T-helper 1 cell (primary cell): ENCODE measurements at regions not wholly inside any gene's neighbourhood (a gene's known extent, or its start where the extent isn't known, plus 50 kb on each side); places are given as distances from the start of the nearest gene placed in this dataset.
A peak's percentile ranks its signal among the peaks of the same experiment; 100 is the strongest.

Experiments
- DNase-seq, 5 donors: peaks; one replicate each; pipeline ENCODE4 v3.0.0-alpha.2; 2012 to 2020

- no peak for DNase-seq
Measured at GRCh38 chr1:55695552-55695951, 480.4 kb upstream of the USP24 start.

- no peak for DNase-seq
Measured at GRCh38 chr1:55695151-55695550, 480.0 kb upstream of the USP24 start.

DNA sequence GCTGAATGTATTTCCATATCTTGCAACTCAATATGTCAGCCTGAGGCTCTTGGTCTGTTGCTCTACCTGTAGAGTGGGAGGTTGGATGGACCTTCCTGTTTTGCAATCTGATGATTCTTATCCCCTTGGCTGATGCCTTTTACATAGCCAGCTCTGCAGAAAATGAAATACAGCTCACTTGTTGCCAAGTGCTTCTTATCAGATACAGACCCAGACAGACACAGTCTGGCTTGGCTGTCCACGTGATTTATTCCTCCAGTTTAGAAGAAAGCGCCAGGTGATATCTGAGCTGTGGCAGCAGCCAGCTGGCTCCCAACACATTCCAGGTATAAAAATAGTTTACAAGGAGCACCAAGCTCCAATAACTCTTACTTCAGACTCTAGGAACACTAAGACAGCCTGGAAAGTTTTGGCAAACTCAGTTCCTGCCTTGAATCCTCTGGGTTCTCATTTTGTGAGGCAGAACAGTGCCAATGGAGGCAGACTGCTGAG lies 479.2 kb upstream of the USP24 start:
- DNase-seq: no peak

DNA sequence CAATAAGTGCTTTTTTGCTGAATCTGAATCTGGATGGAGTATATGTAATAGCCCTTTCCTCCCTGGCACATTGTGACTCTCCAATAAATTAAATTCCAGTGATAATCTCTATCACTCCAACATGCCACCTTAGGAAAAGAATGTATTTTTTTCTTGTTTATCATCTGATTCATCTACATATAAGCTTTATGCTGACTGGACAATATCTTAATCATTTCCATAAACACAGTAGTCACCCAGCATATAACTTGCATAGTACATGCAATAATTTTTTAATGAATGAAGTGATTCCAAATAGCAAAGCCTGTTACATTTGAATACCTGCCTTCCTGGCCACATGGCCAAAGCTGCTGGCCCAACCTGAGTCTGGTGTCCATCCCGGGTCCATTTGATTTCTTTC lies 477.6 kb upstream of the USP24 start:
- DNase-seq: no peak

DNA sequence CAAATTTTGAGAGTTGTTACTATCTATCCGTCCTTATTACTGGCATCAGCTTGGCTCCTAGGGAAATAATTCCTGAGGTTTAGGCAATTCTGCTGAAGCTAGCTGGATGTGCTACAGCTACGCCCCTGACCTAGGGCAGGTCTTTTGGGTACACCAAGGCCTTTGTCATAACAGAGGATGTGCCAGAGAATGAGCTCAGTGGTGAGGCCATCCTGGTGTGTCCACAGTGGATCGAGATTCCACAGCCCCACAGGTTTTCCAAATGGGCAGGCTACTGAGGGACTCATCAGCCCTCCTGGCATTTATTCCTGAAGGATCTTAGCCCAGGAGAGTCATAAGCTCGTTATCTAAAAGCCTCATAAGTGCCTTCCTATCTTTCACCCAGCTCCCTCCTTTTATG lies 475.2 kb upstream of the USP24 start:
- no peak for DNase-seq

DNA sequence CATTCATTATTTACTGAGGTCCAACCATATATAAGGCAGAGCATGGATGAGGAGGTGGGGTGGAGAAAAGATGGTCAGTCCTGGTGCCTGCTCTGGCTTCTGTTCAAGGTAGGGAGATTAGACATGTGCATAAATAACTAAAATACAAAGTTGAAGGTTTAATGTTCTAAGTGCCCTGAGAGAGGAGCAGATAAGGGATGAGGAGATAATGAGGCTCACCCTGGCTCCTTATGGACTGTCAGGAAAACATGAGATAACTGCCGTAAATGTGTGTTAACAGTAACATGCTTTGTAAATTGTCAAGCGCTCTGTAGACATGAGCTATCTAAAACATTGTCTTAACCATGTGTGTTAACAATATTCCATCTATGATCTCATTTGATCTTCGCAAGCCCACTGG lies 474.6 kb upstream of the USP24 start:
- DNase-seq: no peak

GRCh38 chr1:55685560-55685959 lies 470.4 kb upstream of the USP24 start:
- DNase-seq: no peak

DNA sequence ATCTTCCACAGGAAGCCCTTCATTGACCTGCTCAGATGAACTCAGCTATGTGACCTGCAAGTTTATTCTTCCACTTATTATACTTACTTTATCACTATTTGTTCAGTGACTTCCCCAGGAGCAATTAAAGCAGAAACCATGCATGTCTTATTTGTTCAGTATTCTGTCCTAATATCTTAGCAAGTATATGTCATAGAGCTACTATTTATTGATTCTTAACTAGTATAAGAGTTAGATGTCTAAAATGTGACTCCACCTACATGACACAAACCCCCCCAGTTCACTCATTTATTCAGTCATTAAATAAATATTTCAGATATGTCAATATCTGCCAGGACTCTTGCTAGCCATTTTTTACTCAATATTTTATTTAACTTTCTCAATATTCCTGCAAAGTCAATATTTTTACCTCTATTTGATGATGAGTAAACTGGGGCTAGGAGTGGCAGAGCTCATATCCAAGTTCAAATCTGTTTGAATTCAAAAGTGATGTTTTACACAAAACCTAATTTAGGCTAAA lies 469.0 kb upstream of the USP24 start:
- DNase-seq: no peak

- no peak for DNase-seq
Measured at GRCh38 chr1:55682198-55682597, 467.0 kb upstream of the USP24 start.

DNA sequence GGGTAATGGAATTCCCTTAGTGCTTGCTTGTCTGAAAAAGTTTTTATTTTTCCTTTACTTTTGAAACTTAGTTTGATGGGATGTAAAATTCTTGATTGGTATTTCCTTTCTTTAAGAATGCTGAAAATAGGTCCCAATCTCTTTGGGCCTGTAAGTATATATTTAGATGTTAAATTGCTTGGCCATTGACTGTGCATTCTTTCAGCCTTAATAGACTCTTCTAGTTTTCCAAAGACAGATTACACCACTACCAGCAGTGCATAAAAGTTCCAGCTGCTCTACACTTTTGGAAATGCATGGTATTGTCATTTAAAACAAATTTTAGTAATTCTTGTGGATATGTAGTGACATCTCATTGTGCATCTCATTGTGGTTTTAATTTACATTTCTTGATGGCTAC lies 464.8 kb upstream of the USP24 start:
- DNase-seq: no peak

DNA sequence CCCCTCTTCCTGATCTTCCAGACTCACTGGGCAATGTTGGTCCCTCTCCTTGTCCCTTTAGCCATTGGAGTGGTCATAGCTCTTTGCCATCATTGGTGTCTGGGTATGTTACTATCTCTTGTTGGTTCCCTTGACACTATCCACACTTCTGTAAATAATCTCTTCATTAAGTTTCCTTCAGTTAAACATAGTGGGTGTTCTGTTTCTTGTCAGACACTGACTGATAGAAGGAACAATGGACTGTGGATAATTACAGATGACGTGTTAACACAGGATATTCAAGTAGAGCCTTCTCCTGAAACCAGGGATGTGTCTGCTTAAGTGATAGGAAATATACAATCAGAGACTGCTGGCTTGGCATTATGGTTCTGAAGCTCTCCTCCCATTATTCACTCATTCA lies 458.3 kb upstream of the USP24 start:
- DNase-seq: no peak

- no peak for DNase-seq
Measured at GRCh38 chr1:55670331-55671082, 455.3 kb upstream of the USP24 start.

DNA sequence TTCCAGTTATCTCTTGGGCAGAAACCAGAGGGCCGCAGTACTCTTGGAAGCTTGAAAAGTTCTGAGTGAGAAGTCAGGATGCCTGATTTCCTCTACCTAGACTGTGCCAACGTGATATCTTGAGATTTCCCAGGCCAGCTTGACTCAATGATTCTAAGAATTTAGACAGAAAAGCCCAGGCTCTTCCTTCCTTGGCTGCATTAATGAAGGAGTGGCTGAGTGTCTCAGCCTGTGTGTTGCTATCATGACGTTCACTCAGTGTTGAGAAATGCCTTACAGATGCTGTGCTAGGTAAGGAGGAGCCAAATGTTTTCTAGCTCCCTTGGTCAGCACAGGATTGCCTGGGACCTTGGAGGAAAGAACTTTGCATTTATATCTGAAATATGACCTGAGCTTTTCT lies 454.1 kb upstream of the USP24 start:
- no peak for DNase-seq

GRCh38 chr1:55662875-55663274 lies 447.7 kb upstream of the USP24 start:
- no peak for DNase-seq

GRCh38 chr1:55658917-55659316 lies 443.8 kb upstream of the USP24 start:
- DNase-seq: no peak

GRCh38 chr1:55654750-55655149 lies 439.6 kb upstream of the USP24 start:
- DNase-seq: no peak

- DNase-seq: no peak
Measured at GRCh38 chr1:55654171-55654570, 439.0 kb upstream of the USP24 start.

DNA sequence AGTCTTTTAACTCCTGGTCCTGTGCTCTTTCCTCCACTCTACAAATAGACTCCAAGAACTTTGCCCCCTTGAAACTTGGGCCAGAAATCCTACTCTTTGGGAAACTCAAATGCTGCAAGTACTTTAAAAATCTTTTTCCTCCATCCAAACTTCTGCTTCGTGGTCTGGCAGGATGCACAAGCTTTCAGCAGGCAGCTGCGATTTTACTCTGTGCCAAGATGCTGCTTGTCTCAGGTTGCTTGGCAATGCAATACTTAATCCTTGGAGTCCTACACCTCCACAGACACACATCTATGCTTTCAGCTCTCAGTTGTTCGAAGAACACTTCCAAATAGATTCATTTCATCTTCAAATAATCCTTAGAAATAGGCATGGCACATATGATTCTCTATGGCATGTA lies 435.3 kb upstream of the USP24 start:
- no peak for DNase-seq

DNA sequence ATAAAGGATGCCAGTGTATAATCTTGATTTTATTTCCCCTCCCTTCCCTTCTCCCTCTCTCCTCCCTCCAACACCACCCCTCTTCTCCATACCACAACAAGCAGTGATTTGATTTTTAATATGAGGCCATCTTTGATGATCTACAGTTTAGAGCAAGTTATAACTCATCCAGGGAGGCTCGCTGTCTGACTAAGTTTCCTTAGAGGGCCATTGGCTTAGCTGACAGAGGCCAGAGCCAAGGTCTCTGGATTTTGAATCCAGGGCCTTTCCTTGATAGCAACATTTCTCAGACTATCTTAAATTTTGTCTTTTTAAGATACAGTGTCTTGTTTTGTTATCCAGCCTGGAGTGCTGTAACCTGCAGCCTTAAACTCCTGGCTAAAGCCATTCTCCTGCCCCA lies 431.0 kb upstream of the USP24 start:
- DNase-seq: no peak

GRCh38 chr1:55645270-55645669 lies 430.1 kb upstream of the USP24 start:
- DNase-seq: no peak

GRCh38 chr1:55641947-55642346 lies 426.8 kb upstream of the USP24 start:
- no peak for DNase-seq

DNA sequence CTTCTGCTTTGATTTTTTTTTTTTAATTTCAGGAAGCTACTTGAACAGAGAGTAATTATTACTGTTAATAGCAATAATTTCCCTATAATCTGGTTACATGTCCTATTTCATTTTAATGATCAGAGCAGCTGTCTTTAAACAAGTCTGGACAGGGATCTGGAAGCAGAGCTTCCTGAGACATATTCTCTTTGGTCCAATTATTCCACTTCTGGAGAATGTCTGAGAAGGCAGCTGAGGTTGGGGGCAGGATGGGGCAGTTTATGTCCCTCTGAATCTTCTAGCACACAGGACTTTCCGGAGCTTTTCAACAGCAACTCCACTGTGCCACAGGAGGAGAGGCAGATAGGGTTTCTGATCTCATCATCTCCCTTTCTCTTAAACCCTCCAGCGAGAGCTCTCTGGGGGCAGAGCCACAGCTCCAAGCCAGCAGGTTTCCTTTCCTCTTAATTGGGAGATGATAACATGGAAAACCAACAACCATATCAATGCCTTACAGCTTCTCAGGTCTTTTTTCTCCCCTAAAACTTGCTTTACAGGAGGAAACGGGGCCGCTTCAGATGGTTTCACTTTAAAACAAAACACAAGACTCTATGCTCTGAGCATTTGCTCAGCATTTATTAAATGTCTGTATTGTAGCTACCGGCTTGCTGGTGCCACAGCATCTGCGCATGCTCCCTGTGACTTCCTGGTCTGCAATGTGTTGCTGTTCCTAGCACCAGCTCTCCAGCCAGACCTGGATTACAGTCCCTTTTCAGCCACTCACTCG lies 425.7 kb upstream of the USP24 start:
- peak in 1 of 5 donors; percentile 1 for DNase-seq

GRCh38 chr1:55639526-55639925 lies 424.4 kb upstream of the USP24 start:
- DNase-seq: no peak

- DNase-seq: no peak
Measured at GRCh38 chr1:55639051-55639450, 423.9 kb upstream of the USP24 start.
